ENCODE measurements at regions not wholly inside any gene's neighbourhood (a gene's known extent, or its start where the extent isn't known, plus 50 kb on each side); places are given as distances from the start of the nearest gene placed in this dataset.

GRCh38 chr1:60715970-60716369 lies 366.4 kb upstream of the NFIA start:
- TF ChIP-seq CTCF (conservative IDR thresholded peaks at IDR 0.05; ENCODE audit: low read length) = no peak
- no peak for TF ChIP-seq EZH2phosphoT487 (IDR thresholded peaks at IDR 0.05; ENCODE audit: borderline replicate concordance, low read depth, low read length)

All from OCI-LY7 (cell line).